Esophagus squamous epithelium (tissue), 4 donors: ENCODE measurements at regions not wholly inside any gene's neighbourhood (a gene's known extent, or its start where the extent isn't known, plus 50 kb on each side); places are given as distances from the start of the nearest gene placed in this dataset.

ENCODE experiments used
- CTCF ChIP-seq, 6 experiments: fragments of 450-650 bp in 4 of 6; fragments of 200-600 bp in 2 of 6; sonication (generic) in 2 of 6; IDR thresholded peaks; one replicate each; pipeline ENCODE4 v1.5.1; 2016 to 2019; ENCODE audit warnings: antibody characterized with exemption in 6 of 6, mild to moderate bottlenecking in 4 of 6, moderate library complexity in 4 of 6
- POLR2A ChIP-seq, 4 donors: fragments of 450-650 bp; IDR thresholded peaks; one replicate each; pipeline ENCODE4 v1.6.1; 2017; ENCODE audit warnings: antibody characterized with exemption in 4 of 4, mild to moderate bottlenecking in 4 of 4, moderate library complexity in 3 of 4

- no peak for TF ChIP-seq CTCF (IDR thresholded peaks at IDR 0.05)
- no peak for TF ChIP-seq POLR2A (IDR thresholded peaks at IDR 0.05)
These were observed 81.1 kb upstream of the NEUROD6 start for GRCh38 chr7:31421607-31422006.
